Adrenal gland (tissue), 5 donors: ENCODE measurements at regions not wholly inside any gene's neighbourhood (a gene's known extent, or its start where the extent isn't known, plus 50 kb on each side); places are given as distances from the start of the nearest gene placed in this dataset.

Experiments
- POLR2A ChIP-seq, 2 donors: fragments of 450-650 bp; IDR thresholded peaks; one replicate each; pipeline ENCODE4 v1.6.1; 2017; ENCODE audit warnings: antibody characterized with exemption in 2 of 2, mild to moderate bottlenecking in 2 of 2, moderate library complexity in 1 of 2
- TF ChIP-seq, protein P1 (sequence below), 6 experiments: fragments of 450-650 bp in 4 of 6; fragments of 200-600 bp in 2 of 6; sonication (generic) in 1 of 6; IDR thresholded peaks; 1 replicate in 5 of 6; 2 replicates in 1 of 6; pipeline versions ENCODE4 v1.5.1 to v1.8.0; 2016 to 2021; ENCODE audit warnings: antibody characterized with exemption in 6 of 6, mild to moderate bottlenecking in 2 of 6, moderate library complexity in 1 of 6
- donor health status: DM: no; HTN: no; CAD: no.

DNA sequence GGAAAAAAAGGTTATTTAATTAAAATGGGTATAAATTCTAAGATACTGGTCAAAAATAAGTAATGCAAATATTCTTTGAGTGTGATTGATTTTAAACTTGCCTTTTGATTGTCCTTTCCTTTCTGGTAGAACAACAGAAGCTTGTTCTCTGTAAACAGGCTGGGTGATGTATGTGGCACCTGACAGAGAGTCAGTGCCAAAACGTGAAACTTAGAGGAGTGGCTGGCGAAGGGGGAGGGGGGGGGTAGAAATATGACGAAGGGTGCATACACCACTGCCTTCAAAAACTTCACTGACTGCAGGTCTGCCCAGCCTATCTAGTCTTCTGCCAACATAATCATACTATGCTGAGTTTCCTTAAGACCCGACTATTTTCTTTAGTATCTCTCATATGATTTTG lies 629.8 kb upstream of the SEMA6A start:
- TF ChIP-seq POLR2A (IDR thresholded peaks at IDR 0.05) = no peak
- TF ChIP-seq, protein P1, sequence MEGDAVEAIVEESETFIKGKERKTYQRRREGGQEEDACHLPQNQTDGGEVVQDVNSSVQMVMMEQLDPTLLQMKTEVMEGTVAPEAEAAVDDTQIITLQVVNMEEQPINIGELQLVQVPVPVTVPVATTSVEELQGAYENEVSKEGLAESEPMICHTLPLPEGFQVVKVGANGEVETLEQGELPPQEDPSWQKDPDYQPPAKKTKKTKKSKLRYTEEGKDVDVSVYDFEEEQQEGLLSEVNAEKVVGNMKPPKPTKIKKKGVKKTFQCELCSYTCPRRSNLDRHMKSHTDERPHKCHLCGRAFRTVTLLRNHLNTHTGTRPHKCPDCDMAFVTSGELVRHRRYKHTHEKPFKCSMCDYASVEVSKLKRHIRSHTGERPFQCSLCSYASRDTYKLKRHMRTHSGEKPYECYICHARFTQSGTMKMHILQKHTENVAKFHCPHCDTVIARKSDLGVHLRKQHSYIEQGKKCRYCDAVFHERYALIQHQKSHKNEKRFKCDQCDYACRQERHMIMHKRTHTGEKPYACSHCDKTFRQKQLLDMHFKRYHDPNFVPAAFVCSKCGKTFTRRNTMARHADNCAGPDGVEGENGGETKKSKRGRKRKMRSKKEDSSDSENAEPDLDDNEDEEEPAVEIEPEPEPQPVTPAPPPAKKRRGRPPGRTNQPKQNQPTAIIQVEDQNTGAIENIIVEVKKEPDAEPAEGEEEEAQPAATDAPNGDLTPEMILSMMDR (IDR thresholded peaks at IDR 0.05) = no peak
